ENCODE measurements at regions not wholly inside any gene's neighbourhood (a gene's known extent, or its start where the extent isn't known, plus 50 kb on each side); places are given as distances from the start of the nearest gene placed in this dataset.

- ChIA-PET CTCF (no interaction called here), POLR2A (no interaction called here)
- no peak overlapping the region for H3K27ac ChIP-seq (ENCODE audit: low read depth, low read length)
- no peaks in the 10 kb centered on the region for H3K27me3 ChIP-seq (ENCODE audit: control insufficient read depth, insufficient read depth, low read length)
- 0 out of 2 replicates have a peak, but pooled peaks cover 3% of the 10 kb centered on the region for H3K9me3 ChIP-seq (ENCODE audit: control insufficient read depth, insufficient read depth, low read length)
- DNase-seq (ENCODE audit: low read depth, low spot score), result no peak
- TF ChIP-seq CTCF (IDR thresholded peaks at IDR 0.05; ENCODE audit: low read depth, low read length), result no peak
- H3K4me3 ChIP-seq (ENCODE audit: low read depth, low read length), result no peak overlapping the region
Observed at GRCh38 chr4:188613976-188614375, 474.7 kb downstream of the TRIML1 start.

GRCh38 chr4:188619456-188620149 lies 480.4 kb downstream of the TRIML1 start:
- ChIA-PET CTCF (no interaction called here), POLR2A (no interaction called here)
- Histone ChIP-seq H3K4me3 (ENCODE audit: low read depth, low read length) (no peak overlapping the region), H3K27ac (ENCODE audit: low read depth, low read length) (no peak overlapping the region), H3K27me3 (ENCODE audit: control insufficient read depth, insufficient read depth, low read length) (no peaks in the 10 kb centered on the region), H3K9me3 (ENCODE audit: control insufficient read depth, insufficient read depth, low read length) (0 out of 2 replicates have a peak, but pooled peaks cover 3% of the 10 kb centered on the region)
- TF ChIP-seq CTCF (IDR thresholded peaks at IDR 0.05; ENCODE audit: low read depth, low read length), result no peak
- DNase-seq (ENCODE audit: low read depth, low spot score), result no peak

- ChIA-PET POLR2A (no interaction called here), CTCF (no interaction called here)
- 0 out of 2 replicates have a peak, but pooled peaks cover 3% of the 10 kb centered on the region for H3K9me3 ChIP-seq (ENCODE audit: control insufficient read depth, insufficient read depth, low read length)
- no peaks in the 10 kb centered on the region for H3K27me3 ChIP-seq (ENCODE audit: control insufficient read depth, insufficient read depth, low read length)
- H3K4me3 ChIP-seq (ENCODE audit: low read depth, low read length), result no peak overlapping the region
- H3K27ac ChIP-seq (ENCODE audit: low read depth, low read length), result no peak overlapping the region
- no peak for TF ChIP-seq CTCF (IDR thresholded peaks at IDR 0.05; ENCODE audit: low read depth, low read length)
- DNase-seq (ENCODE audit: low read depth, low spot score), result no peak
Observed at GRCh38 chr4:188620608-188621007, 481.4 kb downstream of the TRIML1 start.

GRCh38 chr4:188623314-188623854 lies 484.1 kb downstream of the TRIML1 start:
- no peak overlapping the region for H3K27ac ChIP-seq (ENCODE audit: low read depth, low read length)
- no peaks in the 10 kb centered on the region; the same call in 1 of the 2 replicates for H3K9me3 ChIP-seq (ENCODE audit: control insufficient read depth, insufficient read depth, low read length)
- ChIA-PET CTCF (interaction anchor here (1.6 kb wide), 1 partner anchor 501 kb away, joined by 4 read pairs; no protein-coding TSS in a partner anchor), POLR2A (no interaction called here)
- no peak for TF ChIP-seq CTCF (IDR thresholded peaks at IDR 0.05; ENCODE audit: low read depth, low read length)
- DNase-seq (ENCODE audit: low read depth, low spot score), result no peak
- no peaks in the 10 kb centered on the region for H3K27me3 ChIP-seq (ENCODE audit: control insufficient read depth, insufficient read depth, low read length)
- no peak overlapping the region for H3K4me3 ChIP-seq (ENCODE audit: low read depth, low read length)

- Histone ChIP-seq H3K4me3 (ENCODE audit: low read depth, low read length) (no peak overlapping the region), H3K27me3 (ENCODE audit: control insufficient read depth, insufficient read depth, low read length) (no peaks in the 10 kb centered on the region), H3K9me3 (ENCODE audit: control insufficient read depth, insufficient read depth, low read length) (no peaks in the 10 kb centered on the region; the same call in 1 of the 2 replicates), H3K27ac (ENCODE audit: low read depth, low read length) (no peak overlapping the region)
- no peak for TF ChIP-seq CTCF (IDR thresholded peaks at IDR 0.05; ENCODE audit: low read depth, low read length)
- ChIA-PET POLR2A (no interaction called here), CTCF (interaction anchor here (1.6 kb wide), 1 partner anchor 500 kb away, joined by 4 read pairs; no protein-coding TSS in a partner anchor)
- DNase-seq (ENCODE audit: low read depth, low spot score), result no peak
Observed at GRCh38 chr4:188624370-188624769, 485.1 kb downstream of the TRIML1 start.

All from AG04450 (cell line).